NCI-H82 (cell line): ENCODE measurements at regions not wholly inside any gene's neighbourhood (a gene's known extent, or its start where the extent isn't known, plus 50 kb on each side); places are given as distances from the start of the nearest gene placed in this dataset.
"Not testable (repeated sequence)": the region's sequence is repeated elsewhere in the genome, so short reads cannot be mapped to it uniquely, and the experiment has no call there.

ENCODE experiments used
- DNase-seq: peaks from one replicate; lab custom pipeline; 2025; lab: John Stamatoyannopoulos, UW

DNA sequence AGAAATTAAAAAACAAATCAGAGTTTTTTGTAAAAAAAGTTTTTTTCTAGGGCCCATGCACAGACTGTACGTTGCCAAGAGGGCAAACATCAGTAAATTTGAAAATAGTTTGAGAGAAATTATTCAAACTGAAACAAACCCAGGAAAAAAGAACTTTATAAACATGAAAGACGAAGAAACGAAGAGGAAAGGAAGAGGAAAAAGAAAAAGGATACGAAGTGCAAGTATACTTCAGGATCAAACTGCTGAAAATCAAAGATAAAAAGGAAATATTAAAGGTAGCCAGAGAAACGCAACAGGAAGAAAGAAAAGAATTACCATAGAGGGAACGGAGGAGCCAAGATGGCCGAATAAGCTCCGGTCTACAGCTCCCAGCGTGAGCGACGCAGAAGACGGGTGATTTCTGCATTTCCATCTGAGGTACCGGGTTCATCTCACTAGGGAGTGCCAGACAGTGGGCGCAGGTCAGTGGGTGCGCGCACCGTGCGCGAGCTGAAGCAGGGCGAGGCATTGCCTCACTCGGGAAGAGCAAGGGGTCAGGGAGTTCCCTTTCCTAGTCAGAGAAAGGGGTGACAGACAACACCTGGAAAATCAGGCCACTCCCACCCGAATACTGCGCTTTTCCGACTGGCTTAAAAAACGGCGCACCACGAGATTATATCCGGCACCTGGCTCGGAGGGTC lies 94.4 kb upstream of the GAS1 start:
- not testable (repeated sequence) for DNase-seq

DNA sequence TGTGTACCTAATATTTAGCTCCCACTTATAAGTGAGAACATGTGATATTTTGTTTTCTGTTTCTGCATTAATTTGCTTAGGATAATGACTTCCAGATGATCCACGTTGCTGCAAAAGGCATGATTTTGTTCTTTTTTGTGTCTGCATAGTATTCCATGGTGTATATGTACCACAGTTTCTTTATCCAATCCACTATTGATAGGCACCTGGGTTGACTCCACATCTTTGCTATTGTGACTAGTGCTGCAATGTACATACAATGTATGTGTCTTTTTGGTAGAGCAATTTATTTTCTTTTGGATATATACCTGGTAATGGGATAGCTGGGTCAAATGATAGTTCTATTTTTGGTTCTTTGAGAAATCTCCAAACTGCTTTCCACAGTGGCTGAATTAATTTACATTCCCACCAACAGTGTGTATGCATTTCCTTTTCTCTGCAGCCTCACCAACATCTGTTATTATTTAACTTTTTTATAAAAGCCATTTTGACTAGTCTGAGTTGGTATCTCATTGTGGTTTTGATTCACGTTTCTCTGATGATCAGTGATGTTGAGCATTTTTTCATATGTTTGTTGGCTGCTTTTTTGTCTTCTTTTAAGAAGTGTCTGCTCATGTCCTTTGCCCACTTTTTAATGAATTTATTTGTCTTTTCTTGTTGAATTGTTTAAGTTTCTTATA lies 102.8 kb upstream of the GAS1 start:
- DNase-seq = not testable (repeated sequence)

DNA sequence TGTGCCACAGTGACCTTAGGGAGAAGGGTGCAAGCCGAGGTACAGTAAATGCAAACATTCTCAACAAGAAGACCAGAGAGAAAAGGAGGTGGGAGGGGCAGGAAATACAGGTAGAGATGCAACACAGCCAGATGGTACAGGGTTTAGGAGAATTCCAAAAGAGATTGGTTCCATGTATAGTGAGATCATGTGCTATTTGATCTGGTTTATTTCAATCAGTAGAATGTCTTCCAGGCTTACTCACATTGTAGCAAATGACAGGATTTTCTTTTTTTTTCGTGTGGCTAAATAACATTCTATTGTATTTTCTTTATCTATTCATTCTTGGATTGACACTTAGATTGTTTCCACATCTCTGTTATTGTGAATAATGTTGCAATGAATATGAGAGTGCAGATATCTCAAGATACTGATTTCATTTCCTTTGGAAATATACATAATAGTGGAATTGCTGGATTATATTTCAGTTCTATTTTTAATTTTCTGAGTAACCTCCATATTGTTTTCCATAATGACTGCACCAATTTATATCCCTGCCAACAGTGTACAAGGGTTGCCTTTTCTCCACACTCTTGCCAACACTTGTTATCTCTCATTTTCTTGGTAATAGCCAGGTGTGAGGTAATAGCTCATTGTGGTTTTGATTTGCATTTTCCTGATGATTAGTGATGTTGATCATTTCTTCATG lies 107.8 kb upstream of the GAS1 start:
- DNase-seq = no peak

DNA sequence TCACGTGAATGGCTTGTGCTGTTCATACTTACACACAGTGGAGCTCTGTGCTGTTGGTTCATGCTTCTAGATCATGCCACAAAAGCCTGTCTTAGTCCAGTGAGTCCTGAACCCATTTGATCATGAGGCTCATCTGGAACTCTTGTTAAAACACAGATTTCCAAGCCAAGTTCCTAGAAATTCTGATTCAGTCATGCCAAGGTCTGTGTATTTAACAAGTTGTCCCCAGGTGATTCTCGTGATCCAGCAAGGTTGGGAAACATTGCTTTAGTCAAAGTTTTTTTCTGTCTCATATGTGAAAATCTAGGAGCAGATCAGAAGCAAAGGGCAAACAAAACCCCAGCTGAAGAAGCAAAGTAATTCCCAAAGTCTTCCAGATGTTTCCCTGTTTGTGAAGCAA lies 112.5 kb upstream of the GAS1 start:
- DNase-seq = no peak

DNA sequence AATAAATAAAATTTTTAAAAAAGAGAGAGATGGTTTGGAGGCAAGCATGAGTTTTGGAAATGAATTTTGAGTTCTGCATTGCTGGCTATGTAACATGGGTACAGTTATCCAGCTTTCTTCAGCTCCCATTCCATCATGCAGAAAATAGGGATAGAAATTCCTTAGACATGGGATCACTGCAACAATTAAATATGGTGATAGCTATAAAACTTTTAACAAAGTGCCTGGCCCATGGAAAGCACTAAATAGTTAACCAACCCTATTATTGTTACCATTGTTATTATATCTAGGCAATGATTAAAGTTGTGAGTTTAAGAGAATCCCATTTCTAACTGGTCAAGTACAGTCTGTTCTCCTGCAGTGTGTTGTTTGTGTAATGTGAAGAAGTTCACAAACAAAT lies 115.4 kb upstream of the GAS1 start:
- no peak for DNase-seq

DNA sequence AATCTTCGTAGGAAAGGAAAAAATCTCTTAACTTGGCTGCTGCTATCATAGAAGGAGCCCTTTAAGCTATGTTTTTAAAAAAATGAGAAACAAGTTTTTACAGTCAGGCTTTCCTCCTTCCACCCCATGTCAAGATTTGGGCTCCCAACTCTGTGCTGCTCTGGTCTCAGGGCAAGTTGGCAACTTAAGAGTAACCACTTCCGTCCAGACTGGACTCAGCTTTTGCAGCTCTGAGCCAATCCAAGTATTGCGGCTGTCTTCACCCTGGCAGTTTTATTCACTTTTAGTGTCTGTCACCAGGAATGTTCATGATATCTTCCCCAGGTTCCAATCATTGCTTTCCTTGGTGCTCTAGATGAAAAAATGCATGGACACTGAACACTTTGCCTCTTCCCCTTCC lies 115.9 kb upstream of the GAS1 start:
- DNase-seq = no peak

DNA sequence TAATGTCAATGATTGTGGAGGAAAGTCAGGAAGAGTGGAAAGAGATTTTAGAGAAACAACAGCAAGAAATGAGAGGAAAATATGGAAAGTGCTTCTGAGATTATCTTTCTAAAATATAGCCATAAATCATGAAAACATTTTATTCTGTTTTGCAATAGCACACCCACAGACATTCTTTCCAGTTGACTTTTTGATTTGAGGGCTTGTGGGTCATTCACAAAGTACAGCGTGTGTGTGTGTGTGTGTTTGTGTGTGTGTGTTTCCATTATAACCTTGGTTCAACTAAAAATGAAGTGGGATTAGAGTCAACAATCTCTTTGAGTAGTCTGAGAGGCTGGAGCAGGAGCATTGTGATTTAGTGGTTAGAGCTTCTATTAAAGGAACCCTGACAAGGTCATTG lies 116.6 kb upstream of the GAS1 start:
- no peak for DNase-seq

DNA sequence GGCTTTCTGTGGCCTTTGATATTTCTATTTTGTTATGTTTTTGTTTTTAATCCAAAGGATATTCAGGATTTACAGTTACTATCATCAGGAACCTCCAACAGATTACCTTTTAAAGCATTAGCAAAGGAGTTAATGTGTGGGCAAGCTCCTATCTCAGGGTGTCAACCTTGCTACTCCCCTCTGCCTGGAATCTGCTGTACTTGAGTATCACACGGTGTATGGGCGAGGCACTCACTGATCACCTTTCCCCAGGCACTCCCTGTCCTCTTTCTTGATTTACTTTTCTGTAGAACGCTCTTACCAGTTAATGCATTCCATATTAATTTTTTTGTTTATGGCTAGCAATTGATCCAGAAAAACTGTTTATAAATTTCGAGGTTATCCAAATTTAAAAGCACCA lies 117.0 kb upstream of the GAS1 start:
- DNase-seq = no peak

DNA sequence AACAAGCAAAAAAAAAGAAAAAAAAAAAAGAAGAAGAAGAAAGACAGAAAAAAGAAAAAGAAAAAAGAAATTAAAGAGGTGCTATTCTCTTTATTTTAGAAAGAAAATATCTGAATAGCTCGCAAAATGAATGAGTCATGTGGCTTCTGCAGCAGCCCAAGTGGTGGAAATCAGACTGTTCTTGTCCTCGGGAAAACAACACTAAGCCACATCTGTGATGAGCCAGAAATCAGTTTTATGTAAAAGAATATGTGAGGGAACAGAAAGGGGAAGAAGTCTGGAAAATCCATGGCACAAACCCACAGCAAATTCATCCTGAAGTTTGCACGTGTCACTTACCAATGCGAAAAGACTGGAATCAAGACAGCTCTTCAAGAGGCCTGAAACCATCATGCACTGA lies 118.7 kb upstream of the GAS1 start:
- DNase-seq = no peak

DNA sequence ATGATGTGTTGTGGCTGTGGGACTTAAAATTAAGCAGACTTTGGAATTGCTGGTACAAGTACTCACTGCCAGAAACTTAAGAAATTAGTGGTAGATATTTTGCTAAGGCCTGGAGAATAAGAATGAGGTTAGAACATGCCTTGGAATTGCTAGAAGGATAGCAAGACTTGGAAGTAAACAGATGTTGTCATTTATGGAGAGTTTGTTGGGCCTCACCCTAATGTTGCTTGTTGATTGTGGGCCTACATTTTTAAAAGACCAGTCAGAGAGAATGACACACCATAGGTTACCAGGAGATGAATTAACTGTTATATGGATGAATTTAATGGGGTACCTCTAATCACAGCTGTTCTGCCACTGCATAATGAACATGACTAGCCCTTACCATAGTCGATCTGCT lies 120.1 kb upstream of the GAS1 start:
- no peak for DNase-seq

DNA sequence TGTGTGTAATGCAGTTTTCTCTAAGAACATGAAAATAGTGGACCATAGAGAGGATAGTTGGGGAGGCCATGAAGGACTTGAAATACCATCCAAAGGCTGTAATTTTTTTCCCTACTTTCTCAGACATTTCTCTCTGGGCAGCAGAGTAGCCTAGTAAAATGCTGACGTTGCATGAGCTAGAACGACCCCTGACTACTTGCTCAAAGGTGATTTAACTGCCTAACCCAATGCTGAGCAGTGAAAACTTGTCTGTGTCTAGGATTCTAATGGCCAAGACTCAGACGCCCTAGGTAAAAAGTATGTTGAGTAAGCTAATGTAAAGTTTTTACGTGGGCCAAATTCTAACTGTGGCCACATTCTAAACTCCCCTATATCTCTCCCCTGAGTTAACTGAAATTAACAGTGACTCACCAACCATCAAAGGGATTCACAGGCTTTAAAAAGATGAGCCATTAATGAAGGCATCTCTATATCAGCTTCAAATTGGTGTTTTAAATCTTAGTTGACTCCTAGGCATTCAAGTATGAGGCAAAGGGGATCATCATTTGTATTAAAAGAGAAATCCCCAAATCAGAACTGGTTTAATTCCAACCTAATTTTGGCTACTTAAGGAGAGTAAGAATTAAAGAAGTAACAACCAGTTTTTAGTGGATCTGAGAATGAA lies 121.0 kb upstream of the GAS1 start:
- DNase-seq = no peak

DNA sequence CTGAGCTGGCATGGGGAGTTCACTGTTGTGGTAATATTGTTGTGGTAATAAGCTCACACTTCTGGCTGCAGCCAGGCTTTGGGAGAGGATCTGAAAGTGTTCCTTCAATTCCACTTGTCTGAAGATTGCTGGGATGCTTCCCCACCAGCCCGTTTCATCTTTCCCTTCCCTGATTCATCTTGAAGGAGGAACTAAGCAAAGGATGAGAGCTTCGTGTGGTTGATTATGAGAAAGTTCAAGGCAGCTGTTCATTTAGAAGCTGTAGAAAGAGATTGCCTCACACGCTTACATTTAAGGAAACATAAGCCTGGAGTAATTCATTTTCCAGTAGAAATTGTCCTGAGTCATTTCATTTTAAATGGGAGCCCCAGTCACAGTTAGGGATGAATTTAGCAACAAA lies 122.4 kb upstream of the GAS1 start:
- DNase-seq = no peak

DNA sequence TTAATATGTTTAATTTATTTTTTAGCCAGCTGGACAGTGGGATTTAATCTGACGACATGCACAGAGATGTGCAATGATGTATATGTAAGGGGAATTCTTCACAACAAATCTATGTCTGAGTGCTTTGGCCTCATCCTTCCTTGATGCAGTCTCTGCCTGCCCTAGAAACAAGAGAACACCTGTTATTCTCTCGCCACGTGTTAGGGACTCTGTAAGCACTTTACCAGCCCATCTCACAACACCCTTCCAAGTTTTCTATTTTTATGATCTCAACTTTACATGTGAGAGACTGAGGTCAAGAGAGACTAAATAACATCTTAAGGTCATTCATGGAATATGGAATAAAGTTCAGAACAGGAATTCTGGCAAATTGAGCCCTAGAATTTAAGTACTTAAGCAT lies 123.0 kb upstream of the GAS1 start:
- no peak for DNase-seq

DNA sequence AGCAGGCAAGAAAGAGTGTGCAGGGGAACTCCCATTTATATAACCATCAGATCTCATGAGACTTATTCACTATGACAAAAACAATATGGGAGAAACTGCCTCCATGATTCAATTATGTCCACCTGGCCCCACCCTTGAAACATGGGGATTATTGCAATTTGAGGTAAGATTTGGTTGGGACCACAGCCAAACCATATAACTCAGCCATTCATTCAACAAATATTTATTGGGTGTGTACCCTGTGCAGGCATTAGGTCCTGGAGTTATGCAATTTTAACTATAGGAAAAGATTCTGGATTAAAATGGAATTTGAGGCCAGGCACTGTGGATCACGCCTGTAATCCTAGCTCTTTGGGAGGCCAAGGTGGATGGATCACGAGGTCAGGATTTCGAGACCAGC lies 124.2 kb upstream of the GAS1 start:
- no peak for DNase-seq

DNA sequence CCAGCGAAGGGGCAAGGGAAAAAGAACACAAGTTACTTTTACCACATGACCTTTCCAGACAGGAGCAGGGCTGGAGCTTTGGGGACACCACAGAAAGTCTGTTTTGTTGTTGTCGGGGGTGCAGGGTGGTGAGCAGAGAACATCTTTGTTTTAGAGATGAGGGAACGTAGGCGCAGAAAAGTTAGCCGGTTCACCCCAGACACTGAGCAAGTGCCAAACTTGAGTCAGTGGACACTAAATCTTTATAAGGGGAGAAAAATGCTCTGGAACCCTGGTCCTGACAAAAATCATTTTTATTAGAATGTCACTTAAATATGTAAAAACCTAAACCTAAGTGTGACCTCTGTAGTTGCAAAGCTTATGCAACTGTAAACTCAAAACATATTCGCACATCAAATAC lies 126.4 kb upstream of the GAS1 start:
- no peak for DNase-seq

DNA sequence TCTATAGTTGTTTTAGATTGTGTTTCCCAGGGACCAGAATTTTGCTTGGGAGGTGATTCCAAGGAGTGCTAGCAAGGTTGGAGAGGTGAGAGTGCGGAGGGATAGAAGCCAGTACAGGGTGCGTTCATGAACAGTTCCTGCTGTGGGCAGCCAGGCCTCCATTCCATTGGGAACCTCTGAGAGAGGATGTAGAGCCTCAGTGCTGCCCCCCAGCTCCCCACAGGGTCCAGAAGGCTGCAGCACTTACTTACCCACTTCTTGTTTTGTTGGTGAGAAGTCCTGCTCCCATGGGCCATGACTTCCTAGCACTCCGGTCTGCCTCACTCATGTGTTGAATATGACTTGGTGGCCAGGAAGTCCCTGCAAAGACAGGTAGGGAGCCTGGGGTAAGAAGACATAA lies 128.2 kb upstream of the GAS1 start:
- no peak for DNase-seq

DNA sequence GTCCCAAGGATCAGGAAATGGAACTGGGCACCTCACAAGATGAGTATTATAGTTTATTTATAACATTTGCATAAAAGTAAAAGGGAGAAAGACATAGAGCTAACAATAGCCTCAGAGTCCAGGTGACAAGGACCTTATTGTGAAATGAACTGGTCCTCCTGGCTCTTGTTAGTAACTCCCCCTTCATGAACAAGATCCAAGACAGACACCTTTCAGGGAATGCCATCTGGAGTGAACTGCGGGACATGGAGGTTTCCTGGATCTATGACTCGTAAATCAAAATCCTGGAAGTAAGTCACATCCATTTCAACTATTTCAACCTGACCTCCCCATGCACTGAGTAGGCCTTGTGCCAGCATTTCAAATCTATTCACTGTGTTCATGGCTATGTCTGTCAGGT lies 129.5 kb upstream of the GAS1 start:
- DNase-seq = no peak

DNA sequence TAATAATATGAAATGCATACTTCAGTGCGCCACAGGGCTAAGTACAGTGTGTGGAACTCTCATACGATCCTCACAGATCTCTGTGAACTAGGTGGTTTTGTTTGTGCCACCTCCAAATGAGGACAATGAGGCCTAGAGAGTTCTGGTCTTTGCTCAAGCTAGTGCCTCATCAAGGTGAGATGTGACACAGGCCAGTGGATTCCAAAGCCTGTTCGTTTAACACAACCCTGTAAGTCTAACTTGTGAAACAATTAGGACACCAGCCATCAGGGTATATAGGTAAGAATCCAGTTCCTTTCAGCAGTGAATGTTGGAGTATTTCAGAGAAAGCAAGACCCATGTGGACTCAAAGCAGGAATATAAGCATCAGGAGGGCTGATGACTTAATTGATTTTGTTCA lies 130.7 kb upstream of the GAS1 start:
- DNase-seq = no peak

DNA sequence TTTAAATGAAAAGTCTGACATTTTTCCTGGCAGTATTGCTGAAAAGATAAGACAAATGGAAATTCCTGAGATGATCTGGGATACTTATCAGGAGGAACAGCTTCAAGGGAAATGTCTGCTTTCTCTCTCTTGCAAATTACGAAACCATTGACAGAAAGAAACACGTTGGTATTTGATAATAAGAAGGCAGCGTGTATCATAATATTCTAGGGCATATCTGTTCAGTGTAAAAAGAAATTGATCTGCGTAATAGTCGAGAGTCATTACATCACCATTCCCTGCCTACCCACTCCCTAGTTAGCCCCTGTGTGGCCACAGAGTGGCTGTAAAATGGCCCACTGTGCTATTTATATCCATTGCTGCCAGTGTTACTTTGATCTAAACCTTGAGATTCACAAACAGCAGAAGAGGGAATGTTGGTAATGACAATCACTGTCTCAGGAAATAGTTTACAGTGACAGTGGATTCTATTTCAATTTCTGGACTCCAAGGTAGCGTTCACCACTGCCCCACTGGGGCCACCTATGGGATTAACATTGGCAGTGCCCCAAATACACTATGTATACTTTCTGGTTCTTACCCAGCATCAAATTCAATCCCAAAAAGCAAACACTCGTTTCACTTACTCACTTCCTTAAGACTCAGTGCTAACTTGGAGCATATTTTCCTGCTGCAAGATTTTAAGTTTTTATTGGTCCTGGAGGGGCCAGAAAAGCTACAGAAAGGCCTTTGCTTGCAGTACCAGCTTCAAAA lies 133.4 kb upstream of the GAS1 start:
- DNase-seq = no peak

DNA sequence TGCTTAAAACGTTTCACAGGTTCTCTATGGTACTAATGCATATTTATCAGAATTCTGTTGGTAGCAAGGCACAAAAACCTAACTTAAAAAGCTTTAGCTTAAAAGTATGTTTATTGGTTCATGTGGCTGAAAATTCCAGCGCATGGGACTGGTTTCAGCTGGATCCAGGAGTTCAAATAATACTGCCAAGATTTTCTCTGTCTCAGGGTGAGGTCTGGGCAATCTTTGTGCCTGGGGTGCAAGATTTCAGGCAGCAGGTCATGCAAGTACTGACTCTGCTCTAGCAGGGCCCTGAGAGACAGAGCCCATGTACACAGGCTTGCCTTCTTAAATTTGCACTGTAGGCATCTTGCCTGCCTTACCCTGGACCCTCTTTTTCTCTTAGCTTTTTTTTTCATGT lies 134.2 kb upstream of the GAS1 start:
- DNase-seq = no peak

DNA sequence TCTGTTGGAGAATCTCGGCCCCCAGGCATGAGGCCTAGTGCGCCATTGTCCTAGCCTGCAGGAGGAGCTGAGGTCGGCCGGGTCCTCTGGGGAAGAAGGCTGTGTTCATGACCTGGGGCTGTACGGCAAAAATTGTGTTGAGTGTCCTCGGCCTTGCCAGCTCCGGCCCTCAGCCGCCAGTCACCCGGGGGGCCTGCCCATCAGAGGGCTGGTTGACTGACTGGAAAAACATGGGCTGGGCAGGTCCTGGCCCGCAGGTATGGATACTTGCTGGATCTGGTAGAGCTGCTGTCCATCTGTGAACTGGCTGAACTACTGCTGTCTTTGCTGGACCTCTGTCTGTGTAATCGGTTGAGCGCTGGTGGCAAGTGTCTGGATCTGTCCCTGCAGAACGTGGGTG lies 136.7 kb upstream of the GAS1 start:
- DNase-seq = no peak

DNA sequence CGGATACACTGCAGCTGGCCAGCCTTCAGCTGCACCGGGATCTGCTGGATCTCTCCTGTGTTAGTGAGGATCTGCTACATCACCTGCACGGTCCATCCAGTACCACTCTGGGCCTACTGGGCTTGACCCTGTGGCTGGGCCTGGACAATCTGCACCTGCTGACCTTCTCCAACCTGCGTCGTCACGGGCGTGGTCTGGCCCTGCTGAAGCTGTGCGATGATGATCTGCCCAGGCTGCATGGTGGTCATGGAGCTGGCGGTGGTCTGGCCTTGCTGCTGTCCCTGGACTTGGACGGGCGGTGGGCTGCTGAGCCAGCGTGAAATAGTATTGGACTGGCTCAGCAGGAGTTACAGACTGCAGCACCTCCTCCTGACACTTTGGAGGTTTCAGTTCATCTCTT lies 137.1 kb upstream of the GAS1 start:
- no peak for DNase-seq
